HEK293 (cell line): ENCODE measurements at regions not wholly inside any gene's neighbourhood (a gene's known extent, or its start where the extent isn't known, plus 50 kb on each side); places are given as distances from the start of the nearest gene placed in this dataset.

ENCODE experiments used
- CTCF ChIA-PET: fragments of 350-600 bp; formaldehyde crosslinking; extraction: SDS; loops from one replicate; lab custom pipeline; 2021; ENCODE audit warnings: antibody characterized with exemption; lab: Yijun Ruan, JAX
- POLR2A ChIA-PET: fragments of 300-600 bp; formaldehyde crosslinking; extraction: SDS; loops from one replicate; lab custom pipeline; 2020; ENCODE audit warnings: antibody characterized with exemption, inconsistent platforms; lab: Yijun Ruan, JAX
- H3K27ac ChIP-seq: fragments of 200-500 bp; sonication (Bioruptor generic); 2 replicates; pipeline ENCODE4 v1.5.1; 2014; ENCODE audit warnings: low read depth, low read length, control low read depth, inconsistent platforms; ENCODE audit errors: extremely low read depth
- H3K36me3 ChIP-seq, 2 experiments: fragments of 200-500 bp in 1 of 2; sonication (Bioruptor generic) in 1 of 2; 1 replicate in 1 of 2; 2 replicates in 1 of 2; pipeline ENCODE4 v1.5.1; 2014 to 2017; ENCODE audit warnings: inconsistent platforms in 2 of 2, low read length in 2 of 2; ENCODE audit not compliant: control insufficient read depth in 2 of 2, insufficient read depth in 1 of 2
- H3K4me1 ChIP-seq: fragments of 200-500 bp; sonication (Bioruptor generic); 2 replicates; pipeline ENCODE4 v1.5.1; 2014; ENCODE audit warnings: mild to moderate bottlenecking, low read length, inconsistent platforms; ENCODE audit not compliant: control insufficient read depth, insufficient read depth
- H3K4me3 ChIP-seq: 2 replicates; pipeline ENCODE4 v1.5.1; 2011; ENCODE audit warnings: low read depth, mild to moderate bottlenecking, control low read depth, low read length, moderate library complexity
- H3K9me3 ChIP-seq: fragments of 200-500 bp; sonication (Bioruptor generic); 2 replicates; pipeline ENCODE4 v1.5.1; 2014; ENCODE audit warnings: low read depth, low read length, inconsistent platforms; ENCODE audit not compliant: control insufficient read depth, insufficient read depth
- KLF9 ChIP-seq: fragments of 450-650 bp; formaldehyde crosslinking; IDR thresholded peaks from 2 replicates; pipeline ENCODE4 v1.5.1; 2016; ENCODE audit warnings: missing biosample characterization, missing genetic modification characterization, low read depth
- TRIM28 ChIP-seq: IDR thresholded peaks from 2 replicates; pipeline ENCODE4 v1.6.1; 2011; ENCODE audit warnings: low read length, control low read depth, borderline replicate concordance
- ZBTB8A ChIP-seq: fragments of 450-650 bp; formaldehyde crosslinking; IDR thresholded peaks from 2 replicates; pipeline ENCODE4 v1.5.1; 2016; ENCODE audit warnings: missing biosample characterization, missing genetic modification characterization
- ZFHX2 ChIP-seq: fragments of 450-650 bp; formaldehyde crosslinking; conservative IDR thresholded peaks from 2 replicates; pipeline ENCODE4 v1.5.1; 2016; ENCODE audit warnings: missing biosample characterization, missing genetic modification characterization
- ZNF10 ChIP-seq: fragments of 450-650 bp; formaldehyde crosslinking; IDR thresholded peaks from 2 replicates; pipeline ENCODE4 v1.5.1; 2017; ENCODE audit warnings: missing biosample characterization, missing genetic modification characterization
- ZNF202 ChIP-seq: fragments of 450-650 bp; formaldehyde crosslinking; IDR thresholded peaks from 2 replicates; pipeline ENCODE4 v1.5.1; 2016; ENCODE audit warnings: missing biosample characterization, missing genetic modification characterization, borderline replicate concordance
- ZNF530 ChIP-seq: fragments of 450-650 bp; formaldehyde crosslinking; IDR thresholded peaks from 2 replicates; pipeline ENCODE4 v1.5.1; 2016; ENCODE audit warnings: low read depth, missing biosample characterization, missing genetic modification characterization
- ZNF626 ChIP-seq: fragments of 450-650 bp; sonication (Bioruptor Pico); formaldehyde crosslinking; IDR thresholded peaks from 2 replicates; pipeline ENCODE4 v1.5.1; 2018; ENCODE audit warnings: missing biosample characterization, missing genetic modification characterization, inconsistent platforms
- ZNF664 ChIP-seq: fragments of 450-650 bp; formaldehyde crosslinking; IDR thresholded peaks from 2 replicates; pipeline ENCODE4 v1.5.1; 2016; ENCODE audit warnings: missing biosample characterization, missing genetic modification characterization
- ZNF677 ChIP-seq: fragments of 450-650 bp; IDR thresholded peaks from 2 replicates; pipeline ENCODE4 v1.5.0; 2018; ENCODE audit warnings: missing biosample characterization, mild to moderate bottlenecking, missing genetic modification characterization, moderate library complexity
- ZNF777 ChIP-seq: fragments of 450-650 bp; formaldehyde crosslinking; IDR thresholded peaks from 2 replicates; pipeline ENCODE4 v1.5.1; 2017; ENCODE audit warnings: missing biosample characterization, missing genetic modification characterization, borderline replicate concordance
- ZNF843 ChIP-seq: fragments of 450-650 bp; formaldehyde crosslinking; IDR thresholded peaks from 2 replicates; pipeline ENCODE4 v1.5.1; 2016; ENCODE audit warnings: missing biosample characterization, missing genetic modification characterization
- ZSCAN18 ChIP-seq: fragments of 450-650 bp; formaldehyde crosslinking; IDR thresholded peaks from 2 replicates; pipeline ENCODE4 v1.5.1; 2016; ENCODE audit warnings: missing biosample characterization, missing genetic modification characterization
- TF ChIP-seq, protein P1 (sequence below): fragments of 450-650 bp; formaldehyde crosslinking; IDR thresholded peaks from 2 replicates; pipeline ENCODE4 v1.5.1; 2017; ENCODE audit warnings: missing biosample characterization, missing genetic modification characterization
- TF ChIP-seq, protein P2 (sequence below): fragments of 450-650 bp; formaldehyde crosslinking; IDR thresholded peaks from 2 replicates; pipeline ENCODE4 v1.5.1; 2016; ENCODE audit warnings: missing biosample characterization, missing genetic modification characterization, borderline replicate concordance
- TF ChIP-seq, protein P3 (sequence below): fragments of 450-650 bp; formaldehyde crosslinking; IDR thresholded peaks from 2 replicates; pipeline ENCODE4 v1.5.1; 2016; ENCODE audit warnings: missing biosample characterization, missing genetic modification characterization
- TF ChIP-seq, protein P4 (sequence below): fragments of 450-650 bp; formaldehyde crosslinking; IDR thresholded peaks from 2 replicates; pipeline ENCODE4 v1.5.1; 2017; ENCODE audit warnings: missing biosample characterization, missing genetic modification characterization

GRCh38 chr12:63304887-63305316 is 153.9 kb upstream of the AVPR1A start:
- no peaks in the 10 kb centered on the region for H3K36me3 ChIP-seq
- POLR2A ChIA-PET: no interaction called here
- no peak overlapping the region for H3K4me3 ChIP-seq
- no peak overlapping the region for H3K27ac ChIP-seq
- TF ChIP-seq TRIM28: no peak
- TF ChIP-seq, protein P1, sequence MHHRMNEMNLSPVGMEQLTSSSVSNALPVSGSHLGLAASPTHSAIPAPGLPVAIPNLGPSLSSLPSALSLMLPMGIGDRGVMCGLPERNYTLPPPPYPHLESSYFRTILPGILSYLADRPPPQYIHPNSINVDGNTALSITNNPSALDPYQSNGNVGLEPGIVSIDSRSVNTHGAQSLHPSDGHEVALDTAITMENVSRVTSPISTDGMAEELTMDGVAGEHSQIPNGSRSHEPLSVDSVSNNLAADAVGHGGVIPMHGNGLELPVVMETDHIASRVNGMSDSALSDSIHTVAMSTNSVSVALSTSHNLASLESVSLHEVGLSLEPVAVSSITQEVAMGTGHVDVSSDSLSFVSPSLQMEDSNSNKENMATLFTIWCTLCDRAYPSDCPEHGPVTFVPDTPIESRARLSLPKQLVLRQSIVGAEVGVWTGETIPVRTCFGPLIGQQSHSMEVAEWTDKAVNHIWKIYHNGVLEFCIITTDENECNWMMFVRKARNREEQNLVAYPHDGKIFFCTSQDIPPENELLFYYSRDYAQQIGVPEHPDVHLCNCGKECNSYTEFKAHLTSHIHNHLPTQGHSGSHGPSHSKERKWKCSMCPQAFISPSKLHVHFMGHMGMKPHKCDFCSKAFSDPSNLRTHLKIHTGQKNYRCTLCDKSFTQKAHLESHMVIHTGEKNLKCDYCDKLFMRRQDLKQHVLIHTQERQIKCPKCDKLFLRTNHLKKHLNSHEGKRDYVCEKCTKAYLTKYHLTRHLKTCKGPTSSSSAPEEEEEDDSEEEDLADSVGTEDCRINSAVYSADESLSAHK (tag by site-specific recombination): no peak
- no peak for TF ChIP-seq ZFHX2 (tag by site-specific recombination)
- TF ChIP-seq, protein P2, sequence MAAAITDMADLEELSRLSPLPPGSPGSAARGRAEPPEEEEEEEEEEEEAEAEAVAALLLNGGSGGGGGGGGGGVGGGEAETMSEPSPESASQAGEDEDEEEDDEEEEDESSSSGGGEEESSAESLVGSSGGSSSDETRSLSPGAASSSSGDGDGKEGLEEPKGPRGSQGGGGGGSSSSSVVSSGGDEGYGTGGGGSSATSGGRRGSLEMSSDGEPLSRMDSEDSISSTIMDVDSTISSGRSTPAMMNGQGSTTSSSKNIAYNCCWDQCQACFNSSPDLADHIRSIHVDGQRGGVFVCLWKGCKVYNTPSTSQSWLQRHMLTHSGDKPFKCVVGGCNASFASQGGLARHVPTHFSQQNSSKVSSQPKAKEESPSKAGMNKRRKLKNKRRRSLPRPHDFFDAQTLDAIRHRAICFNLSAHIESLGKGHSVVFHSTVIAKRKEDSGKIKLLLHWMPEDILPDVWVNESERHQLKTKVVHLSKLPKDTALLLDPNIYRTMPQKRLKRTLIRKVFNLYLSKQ (tag by site-specific recombination): no peak
- no peak for TF ChIP-seq KLF9 (tag by site-specific recombination)
- no peak for TF ChIP-seq ZNF777 (tag by site-specific recombination)
- no peak for TF ChIP-seq ZNF664 (tag by site-specific recombination)
- TF ChIP-seq ZNF10: no peak
- TF ChIP-seq ZNF843 (tag by site-specific recombination): no peak
- TF ChIP-seq ZNF530: no peak
- TF ChIP-seq ZNF677 (tag by site-specific recombination): no peak
- no peak for TF ChIP-seq ZBTB8A (tag by site-specific recombination)
- TF ChIP-seq, protein P3, sequence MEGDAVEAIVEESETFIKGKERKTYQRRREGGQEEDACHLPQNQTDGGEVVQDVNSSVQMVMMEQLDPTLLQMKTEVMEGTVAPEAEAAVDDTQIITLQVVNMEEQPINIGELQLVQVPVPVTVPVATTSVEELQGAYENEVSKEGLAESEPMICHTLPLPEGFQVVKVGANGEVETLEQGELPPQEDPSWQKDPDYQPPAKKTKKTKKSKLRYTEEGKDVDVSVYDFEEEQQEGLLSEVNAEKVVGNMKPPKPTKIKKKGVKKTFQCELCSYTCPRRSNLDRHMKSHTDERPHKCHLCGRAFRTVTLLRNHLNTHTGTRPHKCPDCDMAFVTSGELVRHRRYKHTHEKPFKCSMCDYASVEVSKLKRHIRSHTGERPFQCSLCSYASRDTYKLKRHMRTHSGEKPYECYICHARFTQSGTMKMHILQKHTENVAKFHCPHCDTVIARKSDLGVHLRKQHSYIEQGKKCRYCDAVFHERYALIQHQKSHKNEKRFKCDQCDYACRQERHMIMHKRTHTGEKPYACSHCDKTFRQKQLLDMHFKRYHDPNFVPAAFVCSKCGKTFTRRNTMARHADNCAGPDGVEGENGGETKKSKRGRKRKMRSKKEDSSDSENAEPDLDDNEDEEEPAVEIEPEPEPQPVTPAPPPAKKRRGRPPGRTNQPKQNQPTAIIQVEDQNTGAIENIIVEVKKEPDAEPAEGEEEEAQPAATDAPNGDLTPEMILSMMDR (tag by site-specific recombination): no peak
- TF ChIP-seq, protein P4, sequence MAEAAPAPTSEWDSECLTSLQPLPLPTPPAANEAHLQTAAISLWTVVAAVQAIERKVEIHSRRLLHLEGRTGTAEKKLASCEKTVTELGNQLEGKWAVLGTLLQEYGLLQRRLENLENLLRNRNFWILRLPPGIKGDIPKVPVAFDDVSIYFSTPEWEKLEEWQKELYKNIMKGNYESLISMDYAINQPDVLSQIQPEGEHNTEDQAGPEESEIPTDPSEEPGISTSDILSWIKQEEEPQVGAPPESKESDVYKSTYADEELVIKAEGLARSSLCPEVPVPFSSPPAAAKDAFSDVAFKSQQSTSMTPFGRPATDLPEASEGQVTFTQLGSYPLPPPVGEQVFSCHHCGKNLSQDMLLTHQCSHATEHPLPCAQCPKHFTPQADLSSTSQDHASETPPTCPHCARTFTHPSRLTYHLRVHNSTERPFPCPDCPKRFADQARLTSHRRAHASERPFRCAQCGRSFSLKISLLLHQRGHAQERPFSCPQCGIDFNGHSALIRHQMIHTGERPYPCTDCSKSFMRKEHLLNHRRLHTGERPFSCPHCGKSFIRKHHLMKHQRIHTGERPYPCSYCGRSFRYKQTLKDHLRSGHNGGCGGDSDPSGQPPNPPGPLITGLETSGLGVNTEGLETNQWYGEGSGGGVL: no peak
- TF ChIP-seq ZSCAN18 (tag by site-specific recombination): no peak
- no peak for TF ChIP-seq ZNF202 (tag by site-specific recombination)
- TF ChIP-seq ZNF626 (tag by site-specific recombination): no peak
- H3K4me1 ChIP-seq: no peaks in the 10 kb centered on the region; the same call in 1 of the 2 replicates
- CTCF ChIA-PET: no interaction called here
- H3K9me3 ChIP-seq: no peaks in the 10 kb centered on the region
